ENCODE measurements at regions not wholly inside any gene's neighbourhood (a gene's known extent, or its start where the extent isn't known, plus 50 kb on each side); places are given as distances from the start of the nearest gene placed in this dataset.

- TF ChIP-seq CTCF (IDR thresholded peaks at IDR 0.05; ENCODE audit: low read length) (no peak), EZH2 (IDR thresholded peaks at IDR 0.05; ENCODE audit: borderline replicate concordance, low read length) (no peak)
Measured at GRCh38 chr16:13781575-13782338, 138.2 kb upstream of the ERCC4 start.
